Left renal pelvis (tissue), 4 donors: ENCODE measurements at regions not wholly inside any gene's neighbourhood (a gene's known extent, or its start where the extent isn't known, plus 50 kb on each side); places are given as distances from the start of the nearest gene placed in this dataset.
"Not testable (repeated sequence)": the region's sequence is repeated elsewhere in the genome, so short reads cannot be mapped to it uniquely, and the experiment has no call there.

Experiments
- DNase-seq, 4 donors: peaks; one replicate each; pipeline ENCODE4 v3.0.0-alpha.2; 2013; ENCODE audit warnings: low read depth in 4 of 4, low spot score in 3 of 4

DNA sequence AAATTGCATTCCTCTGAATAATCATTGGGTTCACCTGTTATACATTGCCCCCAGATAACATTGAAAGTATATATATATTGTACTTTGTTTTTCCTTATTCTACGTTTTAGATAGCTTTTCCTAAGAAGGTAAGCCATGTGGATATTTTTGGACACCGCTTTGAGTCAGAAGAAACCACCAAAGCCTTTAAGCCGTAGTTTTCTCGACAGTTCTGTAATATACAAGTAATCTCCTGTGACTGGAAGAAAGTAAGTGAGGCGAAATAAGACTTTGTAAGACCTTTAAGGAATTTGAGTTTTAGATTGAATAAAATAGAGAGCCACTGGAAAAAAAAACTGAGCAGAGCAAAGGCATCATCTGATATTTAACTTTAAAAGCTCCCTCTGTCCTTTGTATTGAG lies 1092.0 kb downstream of the DIPK2A start:
- DNase-seq, result no peak

DNA sequence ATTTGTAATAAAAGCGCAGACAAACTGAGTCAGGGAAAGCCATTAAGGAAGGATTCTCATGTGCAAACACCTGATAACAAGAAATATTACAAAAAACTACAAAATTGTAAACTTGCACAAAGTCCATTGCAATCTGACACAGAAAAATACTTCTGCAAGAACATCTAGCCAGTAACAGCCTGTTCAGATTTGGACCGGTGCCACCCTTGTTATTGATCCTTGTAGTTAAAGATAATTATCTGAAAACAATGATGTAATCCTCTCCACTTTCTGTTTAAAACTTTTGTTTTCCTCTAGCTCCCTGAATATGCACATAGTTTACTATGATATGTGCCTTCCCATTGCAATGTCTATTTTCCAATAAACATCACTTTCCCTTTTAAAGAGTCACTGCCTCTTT lies 1090.2 kb downstream of the PLOD2 start:
- DNase-seq, result no peak

DNA sequence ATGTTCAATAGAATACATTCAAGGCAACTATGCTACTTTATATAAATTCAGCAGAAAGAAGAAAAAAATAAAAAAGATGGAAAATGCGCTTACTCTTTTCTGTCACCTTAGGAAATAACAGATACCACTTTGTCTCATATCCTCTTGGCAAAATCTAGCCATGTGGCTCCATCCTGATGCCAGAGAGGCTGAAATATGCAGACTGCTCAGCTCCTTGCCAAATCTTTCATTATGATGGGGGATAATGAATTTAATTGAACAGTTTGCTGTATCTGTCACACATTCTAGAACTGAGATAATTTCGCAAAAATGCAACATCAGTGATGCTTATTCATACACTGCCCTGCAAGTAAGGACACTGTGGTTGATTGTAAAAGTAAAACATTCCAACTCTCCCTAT lies 1081.5 kb downstream of the PLOD2 start:
- DNase-seq, result no peak

DNA sequence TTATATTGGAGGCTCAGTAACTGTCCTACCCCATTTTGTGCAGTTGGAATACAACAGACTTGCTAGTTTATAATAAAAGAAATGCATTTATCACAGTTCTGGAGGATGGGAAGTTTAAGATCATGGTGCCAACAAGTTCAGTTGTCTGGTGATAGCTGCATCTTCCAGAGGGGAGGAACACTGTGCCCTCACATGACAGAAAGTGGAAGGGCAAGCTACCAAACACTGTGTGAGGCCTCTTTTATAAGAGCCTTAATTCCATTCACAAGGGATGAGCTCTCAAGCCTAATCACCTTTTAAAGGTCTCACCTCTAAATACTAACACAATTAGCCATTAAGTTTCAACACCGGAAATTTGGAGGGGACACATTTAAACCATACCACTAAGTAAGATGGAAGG lies 1073.9 kb downstream of the PLOD2 start:
- no peak for DNase-seq

DNA sequence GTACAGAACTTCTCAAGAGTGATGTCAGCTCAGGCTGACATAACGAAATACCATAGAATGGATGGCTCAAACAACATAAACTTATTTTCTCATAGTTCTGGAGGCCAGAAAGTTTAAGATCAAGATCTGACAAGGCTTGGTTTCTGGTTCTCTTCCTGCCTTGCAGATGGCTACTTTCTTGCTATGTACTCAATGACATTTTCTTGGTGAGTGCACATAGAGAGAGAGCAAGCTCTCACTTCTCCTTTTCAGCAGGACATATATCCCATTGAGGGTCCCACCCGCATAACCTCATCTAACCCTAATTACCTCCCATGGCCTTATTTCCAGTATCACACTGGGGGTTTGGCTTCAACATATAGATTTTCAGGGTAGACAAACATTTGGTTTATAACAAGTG lies 1072.1 kb downstream of the PLOD2 start:
- no peak for DNase-seq

DNA sequence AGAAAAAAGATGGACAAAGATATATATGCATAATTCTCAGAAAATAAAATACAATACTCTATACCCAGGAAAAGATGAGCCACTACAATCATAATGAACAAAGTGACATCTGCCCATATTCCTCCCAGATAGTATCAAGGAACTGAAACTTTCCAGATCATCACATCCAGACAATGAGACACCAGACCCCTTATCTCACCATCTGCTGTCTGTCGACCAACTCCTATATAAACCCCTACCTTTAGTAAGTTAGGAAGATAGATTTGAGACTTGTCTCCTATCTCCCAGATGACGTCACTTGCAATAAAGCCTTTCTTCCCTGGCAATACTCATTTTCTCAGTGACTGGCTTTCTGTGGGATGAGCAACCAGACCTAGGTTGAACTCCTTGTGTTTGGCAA lies 1071.6 kb downstream of the PLOD2 start:
- no peak for DNase-seq

DNA sequence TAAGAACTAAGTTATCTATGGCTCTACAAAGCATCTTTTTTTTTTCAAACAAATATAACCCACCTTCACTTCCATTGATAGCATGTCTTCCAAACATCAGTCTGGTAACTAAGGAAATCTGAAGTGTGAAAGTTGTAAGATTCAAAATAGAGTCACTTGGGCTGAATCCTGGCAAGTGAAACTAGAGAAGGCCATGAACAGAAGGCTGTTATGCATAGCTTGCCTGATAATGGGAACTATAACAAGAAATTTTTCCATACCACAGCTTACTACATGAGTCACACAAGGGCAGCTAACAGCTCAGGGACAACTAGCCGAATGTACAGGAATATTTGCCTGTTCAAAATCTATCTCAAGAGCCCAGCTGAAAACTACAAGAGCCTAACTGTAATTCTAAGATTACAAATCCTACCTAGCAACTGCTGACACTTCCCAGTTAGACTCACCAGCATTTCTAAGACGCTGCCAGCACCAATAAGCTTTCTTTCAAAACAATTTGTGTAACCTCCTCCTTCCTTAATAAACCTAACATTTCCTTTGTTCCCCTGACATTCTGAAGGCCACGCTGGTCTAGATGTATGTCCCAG lies 1066.5 kb downstream of the PLOD2 start:
- DNase-seq, result peak; percentile 1 to 10 (median 1)

DNA sequence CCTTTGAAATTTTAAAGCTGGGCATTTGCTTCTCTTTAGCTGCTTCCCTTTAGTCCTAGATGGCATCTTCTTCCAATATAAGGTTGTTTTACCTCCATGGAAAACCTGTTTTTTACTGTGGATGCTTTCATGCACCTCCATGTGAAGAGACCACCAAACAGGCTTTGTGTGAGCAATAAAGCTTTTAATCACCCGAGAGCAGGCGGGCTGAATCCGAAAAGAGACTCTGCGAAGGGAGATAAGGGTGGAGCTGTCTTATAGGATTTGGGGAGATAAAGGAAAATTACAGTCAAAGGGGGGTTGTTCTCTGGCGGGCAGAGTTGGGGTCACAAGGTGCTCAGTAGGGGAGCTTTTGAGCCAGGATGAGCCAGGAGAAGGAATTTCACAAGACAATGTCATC lies 1049.8 kb downstream of the PLOD2 start:
- not testable (repeated sequence) for DNase-seq

DNA sequence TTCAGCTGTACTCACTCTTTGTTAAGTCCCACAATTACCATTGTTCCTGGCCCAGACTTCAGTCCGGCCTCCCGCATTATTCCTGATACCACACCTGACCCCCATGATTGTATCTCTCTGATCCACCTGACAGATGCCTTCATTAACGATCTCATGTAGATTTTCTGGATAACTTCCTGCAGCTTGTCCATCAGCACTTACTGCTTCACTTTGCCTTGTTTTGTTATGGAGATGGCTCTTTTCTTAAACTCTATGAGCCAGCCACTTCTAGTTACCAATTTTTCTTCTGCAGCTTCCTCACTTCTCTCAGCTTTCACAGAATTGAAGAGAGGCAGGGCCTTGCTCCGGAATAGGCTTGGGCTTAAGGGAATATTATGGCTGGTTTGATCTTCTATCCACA lies 1044.2 kb downstream of the PLOD2 start:
- no peak for DNase-seq

DNA sequence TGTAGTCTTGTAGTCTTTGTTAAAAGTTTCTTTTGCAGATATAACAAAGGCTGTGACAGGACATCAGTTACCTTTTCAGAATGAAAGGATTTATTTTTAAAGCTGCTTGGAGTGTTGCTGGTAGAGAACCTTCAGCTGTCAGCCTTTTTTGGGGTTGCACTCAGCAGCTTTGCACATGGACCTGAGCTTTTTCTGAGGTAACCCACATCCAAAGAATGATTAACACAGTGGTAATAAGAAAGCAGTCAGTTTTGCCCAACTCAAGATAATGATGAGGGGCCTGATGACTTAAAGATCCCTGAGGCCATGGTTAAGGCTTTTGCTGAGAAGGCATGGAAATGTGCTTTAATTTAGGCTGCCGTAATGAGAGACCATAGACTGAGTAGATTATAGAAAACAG lies 1042.7 kb downstream of the PLOD2 start:
- no peak for DNase-seq

DNA sequence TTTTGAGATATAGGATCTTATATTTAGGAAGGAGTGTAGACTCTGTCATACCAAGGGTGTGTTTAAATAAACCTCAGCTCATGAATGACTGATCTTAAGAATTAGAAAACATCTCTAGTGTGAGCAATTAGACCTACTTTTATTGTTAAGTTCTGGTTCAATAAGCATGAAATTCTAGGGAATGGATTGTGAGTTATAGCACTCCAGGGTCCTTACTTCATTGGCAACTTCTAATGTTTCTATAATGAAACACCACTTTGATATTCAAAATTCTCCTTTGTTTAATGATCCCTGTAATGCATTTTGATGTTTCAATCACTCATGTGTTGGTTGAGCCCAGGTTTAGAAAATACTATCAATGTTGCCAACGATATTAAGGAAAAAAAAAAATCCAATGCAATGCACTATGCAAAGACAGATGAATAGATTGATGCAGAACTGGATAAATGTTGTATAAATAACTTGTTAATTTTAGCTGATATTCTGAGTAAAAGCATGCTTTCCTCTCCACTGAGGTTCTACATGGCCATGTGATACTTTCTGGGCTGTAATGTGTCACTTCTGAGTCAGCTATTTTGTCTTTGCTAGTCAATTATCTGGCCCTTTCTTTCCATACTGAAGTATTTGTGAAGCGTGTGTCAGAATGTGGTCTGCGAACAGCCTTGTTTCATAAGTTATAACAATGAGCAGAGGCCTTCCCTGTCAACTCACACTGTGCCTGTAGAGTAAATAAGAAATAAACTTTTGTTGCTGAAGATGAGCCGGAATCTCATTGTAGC lies 1035.9 kb downstream of the PLOD2 start:
- no peak for DNase-seq

DNA sequence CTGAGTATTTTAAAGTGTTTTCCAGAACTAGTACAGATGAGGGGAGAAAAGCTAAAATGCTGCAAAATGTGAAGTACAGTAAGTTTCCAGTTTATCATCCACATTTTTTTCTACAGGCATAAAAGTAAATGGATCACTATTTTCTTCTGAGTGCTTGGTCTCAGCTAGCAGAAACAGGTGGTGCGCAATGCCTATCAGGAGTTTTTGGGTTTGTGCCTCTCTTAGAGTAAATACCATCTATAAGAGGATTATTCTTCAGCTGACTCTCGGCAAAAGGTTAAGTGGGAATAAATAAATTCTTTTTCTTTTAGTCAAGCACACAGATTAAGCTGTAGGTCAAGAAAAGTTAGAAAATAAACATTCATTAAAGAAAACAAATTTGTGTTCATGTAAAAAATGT lies 1027.7 kb downstream of the PLOD2 start:
- no peak for DNase-seq

DNA sequence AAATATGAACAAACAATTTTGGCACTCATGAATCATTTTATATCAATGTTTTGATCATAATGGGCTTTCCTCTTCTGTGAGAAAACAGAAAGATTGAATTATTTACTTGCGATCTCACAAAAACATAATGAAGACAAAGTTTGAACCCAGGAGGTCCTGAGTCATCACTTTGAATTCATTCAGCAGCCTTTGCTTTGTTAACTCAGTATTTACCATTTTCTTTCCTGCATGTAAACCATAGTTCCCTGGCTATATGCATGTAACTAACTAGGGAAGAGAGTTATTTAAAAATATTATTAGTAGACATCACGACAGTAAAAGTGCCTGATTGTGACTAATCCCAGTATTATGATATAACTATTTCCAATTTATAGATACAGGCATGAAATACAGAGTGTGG lies 1026.2 kb downstream of the PLOD2 start:
- DNase-seq, result no peak

DNA sequence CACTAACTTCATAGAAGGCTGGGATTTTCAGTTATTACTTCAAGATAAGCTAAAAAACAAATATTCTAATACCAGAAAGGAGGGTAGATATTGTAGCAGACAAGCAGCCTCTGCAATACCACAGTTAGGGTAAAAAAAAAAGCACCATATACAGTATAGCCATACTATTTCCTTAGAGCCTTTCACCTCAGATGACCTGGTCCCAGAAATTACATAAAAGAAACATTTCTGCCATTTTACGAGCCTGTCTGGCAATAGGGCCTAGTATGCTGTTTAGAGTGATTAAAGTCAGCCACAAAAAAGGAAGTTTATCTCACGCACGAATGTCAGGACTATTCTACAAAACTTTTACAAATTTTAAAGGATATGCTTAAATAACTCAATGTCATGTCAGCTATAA lies 1016.6 kb downstream of the PLOD2 start:
- no peak for DNase-seq

DNA sequence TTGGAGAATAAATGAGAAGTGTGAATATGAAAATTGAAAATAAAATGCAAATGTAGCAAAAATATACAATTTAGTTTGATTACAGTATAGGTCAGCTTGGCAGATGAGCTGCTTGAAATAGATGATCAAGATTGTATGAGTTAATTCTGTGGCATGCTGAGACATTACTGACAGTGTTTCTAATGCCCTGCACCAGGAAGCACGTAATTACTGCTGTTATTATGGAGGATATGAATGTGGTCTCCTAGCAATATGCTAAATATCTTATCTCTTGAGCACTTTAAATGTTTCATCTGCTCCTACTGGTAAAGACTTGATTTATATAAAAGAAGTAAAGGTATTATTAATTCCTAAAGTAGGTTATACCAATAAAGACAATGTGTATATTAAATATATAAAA lies 1015.5 kb downstream of the PLOD2 start:
- DNase-seq, result no peak

DNA sequence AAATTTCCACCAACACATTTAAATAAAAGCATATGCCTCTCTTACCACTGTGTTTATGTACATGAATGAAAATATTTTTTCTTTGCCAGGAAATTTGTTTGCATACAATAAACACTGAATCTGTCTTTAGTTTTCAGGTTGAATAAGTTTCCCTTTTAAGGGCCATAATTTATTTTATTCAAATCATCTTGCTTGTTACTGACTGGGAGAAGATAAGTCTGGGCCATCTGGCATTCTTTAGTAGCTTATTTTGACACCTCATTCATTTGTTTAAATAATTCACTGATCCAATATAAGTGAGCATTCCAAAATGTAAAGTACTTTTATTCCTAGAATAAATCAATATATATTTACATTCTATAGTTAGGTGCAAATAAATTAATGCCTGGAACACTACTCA lies 1001.3 kb downstream of the PLOD2 start:
- DNase-seq, result no peak

DNA sequence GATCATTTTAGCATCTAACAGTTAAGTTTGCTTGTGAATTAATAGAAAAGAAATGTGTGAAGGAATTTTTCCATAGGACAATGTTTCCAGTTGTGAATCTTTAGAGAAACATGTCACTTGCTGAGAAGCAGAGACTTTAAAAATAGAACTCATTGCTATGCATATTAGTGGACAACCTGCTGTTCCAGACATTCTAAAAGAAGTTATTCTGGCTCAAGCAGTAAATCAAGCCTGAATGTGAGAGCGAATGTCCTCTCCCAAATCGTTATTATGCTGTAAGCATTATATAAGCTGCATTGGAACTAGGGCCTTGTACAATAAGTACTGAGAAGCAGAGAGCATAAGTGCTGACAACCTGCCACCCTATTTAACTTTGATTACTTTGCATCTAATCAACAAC lies 990.9 kb downstream of the PLOD2 start:
- DNase-seq, result no peak

DNA sequence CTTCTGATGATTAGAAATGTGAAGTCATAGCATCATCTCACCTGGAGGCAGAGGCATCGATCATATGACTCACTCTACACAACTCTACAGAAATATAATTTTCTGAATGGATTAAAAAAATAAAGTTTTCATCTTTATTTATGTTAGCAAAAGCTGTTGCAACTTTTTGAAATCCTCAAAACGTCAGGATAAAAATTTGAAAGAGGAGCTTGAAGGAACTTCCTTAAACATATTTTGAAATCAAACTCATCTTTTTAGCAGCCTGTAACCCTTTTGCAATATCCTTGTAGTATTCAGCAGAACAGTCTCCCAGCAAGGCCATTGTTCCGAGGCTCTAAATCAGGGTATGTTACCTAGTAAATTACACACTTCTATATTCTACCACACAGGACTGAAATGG lies 985.4 kb downstream of the PLOD2 start:
- DNase-seq, result no peak

DNA sequence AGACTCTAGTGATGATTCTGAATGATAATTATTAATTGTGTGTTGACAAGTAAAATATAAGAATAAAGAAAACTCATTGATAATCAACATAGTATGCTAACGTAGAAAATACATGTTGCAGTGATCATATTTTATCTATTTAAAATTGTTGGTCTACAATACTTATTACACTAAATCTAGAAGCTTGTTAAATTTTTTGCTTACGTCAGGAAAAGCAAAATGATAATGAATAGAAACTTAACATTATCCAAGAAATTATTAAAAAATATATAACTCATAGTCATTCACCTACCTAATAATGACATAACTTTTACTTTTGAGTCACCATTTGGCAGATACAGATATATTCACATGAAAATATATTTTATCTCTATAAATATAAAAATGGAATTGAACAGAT lies 984.1 kb downstream of the PLOD2 start:
- DNase-seq, result no peak

DNA sequence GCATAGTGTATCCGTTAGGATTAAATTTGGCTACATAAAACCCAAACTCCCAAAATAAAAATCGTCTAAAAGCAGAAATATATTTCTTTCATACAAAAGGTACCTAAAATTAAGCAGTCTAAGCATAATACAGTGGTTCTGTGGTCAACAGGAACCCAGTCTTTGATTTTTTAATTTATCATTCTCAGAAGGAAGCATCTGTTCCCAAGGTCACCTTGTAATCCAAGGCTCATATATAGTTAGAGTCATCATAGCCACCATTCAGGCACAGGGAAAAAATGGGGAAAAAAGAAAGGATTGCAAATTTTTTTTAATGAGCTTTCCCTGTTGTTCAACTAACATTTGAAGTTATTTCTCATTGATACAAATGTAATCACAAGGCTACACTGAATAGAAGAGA lies 983.2 kb downstream of the PLOD2 start:
- DNase-seq, result no peak

DNA sequence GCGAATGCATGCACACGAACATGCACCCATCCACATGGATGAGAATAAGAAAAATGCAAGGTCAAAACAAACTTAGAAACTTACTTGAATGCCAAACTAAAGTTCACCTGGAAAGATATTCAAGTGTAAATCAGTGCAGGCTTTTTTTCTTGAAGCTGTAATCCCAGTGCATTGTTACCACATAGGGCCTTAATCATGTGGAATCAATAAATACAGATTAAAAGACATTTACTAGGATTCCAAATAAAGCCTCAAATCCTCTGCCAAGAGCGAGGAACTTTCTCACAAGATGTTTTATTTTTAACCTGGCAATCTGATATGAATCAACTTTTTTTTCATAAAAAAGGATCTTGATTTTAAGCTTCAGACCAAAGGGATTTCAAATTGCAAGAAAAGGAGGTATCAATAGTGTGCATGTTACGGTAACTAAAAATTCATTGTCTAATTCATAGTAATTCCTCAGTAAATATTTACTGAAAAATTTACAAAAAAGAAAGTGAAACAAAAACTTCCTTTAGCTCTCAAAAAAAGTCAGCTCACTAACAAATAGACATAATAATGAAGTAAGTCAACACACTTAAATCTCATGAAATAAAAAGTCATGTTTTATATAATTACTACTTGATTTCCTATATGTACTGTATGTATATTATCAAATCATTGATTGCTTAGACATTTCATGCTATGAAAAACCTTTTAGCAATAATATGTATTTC lies 978.6 kb downstream of the PLOD2 start:
- no peak for DNase-seq

DNA sequence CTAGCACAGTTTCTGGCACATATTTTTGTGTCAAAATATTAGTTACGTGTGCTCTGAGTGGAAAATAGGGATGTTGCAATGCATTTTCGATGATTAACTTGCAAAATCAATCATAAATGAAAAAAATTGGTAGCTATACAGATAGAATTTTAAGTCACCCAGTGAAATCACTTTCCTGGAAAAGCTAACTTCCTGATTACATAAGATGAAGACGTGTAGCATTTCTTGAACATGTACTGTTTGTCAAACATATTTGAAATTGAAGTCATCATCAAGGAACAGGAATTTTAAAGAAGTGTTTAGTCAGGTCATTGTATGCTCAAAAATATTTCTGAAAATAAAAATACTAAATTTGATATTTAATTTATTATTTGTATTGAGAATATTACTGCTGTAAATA lies 977.7 kb downstream of the PLOD2 start:
- no peak for DNase-seq
